ENCODE measurements at regions not wholly inside any gene's neighbourhood (a gene's known extent, or its start where the extent isn't known, plus 50 kb on each side); places are given as distances from the start of the nearest gene placed in this dataset.
"Not testable (repeated sequence)": the region's sequence is repeated elsewhere in the genome, so short reads cannot be mapped to it uniquely, and the experiment has no call there.

DNA sequence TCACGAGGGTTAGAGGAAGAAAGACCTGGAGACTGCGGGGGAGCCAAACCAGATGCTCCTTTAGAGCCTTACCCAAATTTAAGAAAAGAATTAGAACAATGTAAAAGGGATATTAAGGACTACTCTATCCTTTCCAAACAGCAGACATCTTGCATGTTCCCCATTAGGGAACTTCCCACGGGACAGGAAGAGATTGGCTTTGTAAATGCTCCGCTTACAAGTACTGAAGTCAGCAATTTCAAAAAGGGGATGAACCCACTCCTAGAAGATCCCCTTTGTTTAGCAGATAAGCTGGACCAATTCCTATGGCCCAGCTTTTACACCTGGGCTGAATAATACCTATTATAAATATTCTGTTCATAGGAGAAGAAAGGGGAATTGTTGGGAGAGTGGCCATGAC, 74.2 kb downstream of the APOBEC1 start:
- Histone ChIP-seq H3K4me3 (no peak overlapping the region), H3K9ac (ENCODE audit: insufficient read depth in 1 of 2, low read depth in 2 of 2, low read length in 2 of 2) (no peak overlapping the region), H3K27me3 (ENCODE audit: control insufficient read depth in 2 of 2, insufficient read depth in 2 of 2, low read length in 2 of 2) (no peaks in the 10 kb centered on the region; a peak in 1 of 5 replicates), H3K9me3 (replicated peaks; ENCODE audit: control insufficient read depth, insufficient read depth, low read depth, low read length) (no peaks in the 10 kb centered on the region), H3K27ac (ENCODE audit: extremely low read depth, low read depth, low read length) (no peak overlapping the region), H4K20me1 (replicated peaks; ENCODE audit: control insufficient read depth, insufficient read depth, low read length) (no peaks in the 10 kb centered on the region), H3K79me2 (ENCODE audit: control insufficient read depth, insufficient read depth, low read length) (no peaks in the 10 kb centered on the region), H3K9me1 (ENCODE audit: control insufficient read depth, insufficient read depth, low read length) (no peaks in the 10 kb centered on the region), H3K4me2 (ENCODE audit: insufficient read depth, low read length) (no peak overlapping the region), H3K4me1 (replicated peaks in 1 of 2; ENCODE audit: control insufficient read depth in 2 of 2, insufficient read depth in 2 of 2, low read length in 2 of 2) (no peaks in the 10 kb centered on the region), H2AFZ (ENCODE audit: low read depth, low read length) (no peak overlapping the region), H3K36me3 (ENCODE audit: control insufficient read depth, insufficient read depth, low read length) (no peaks in the 10 kb centered on the region)
- no peak for ATAC-seq
- no peak for DNase-seq (ENCODE audit: extremely low read depth in 1 of 4, low spot score in 3 of 4)
- ChIA-PET POLR2A (no interaction called here), CTCF (ENCODE audit: low intra/inter-chr PET ratio) (no interaction called here)
- BruUV-seq (replicated peaks), result no TSS peak
- intact Hi-C loops (cut with micrococcal nuclease), result no loop called here
- in situ Hi-C loops (cut with MboI), result no loop called here
- FAIRE-seq, result no peak
- WGBS (ENCODE audit: insufficient coverage, low coverage, missing lambda C conversion rate), result 5% methylated on average over 4 of the region's 4 CpGs
- no peak for TF ChIP-seq FOXJ3 (CRISPR knock-in tag; IDR thresholded peaks at IDR 0.05)
- no peak for TF ChIP-seq CHCHD3 (CRISPR knock-in tag; IDR thresholded peaks at IDR 0.05)
- TF ChIP-seq, protein P1, sequence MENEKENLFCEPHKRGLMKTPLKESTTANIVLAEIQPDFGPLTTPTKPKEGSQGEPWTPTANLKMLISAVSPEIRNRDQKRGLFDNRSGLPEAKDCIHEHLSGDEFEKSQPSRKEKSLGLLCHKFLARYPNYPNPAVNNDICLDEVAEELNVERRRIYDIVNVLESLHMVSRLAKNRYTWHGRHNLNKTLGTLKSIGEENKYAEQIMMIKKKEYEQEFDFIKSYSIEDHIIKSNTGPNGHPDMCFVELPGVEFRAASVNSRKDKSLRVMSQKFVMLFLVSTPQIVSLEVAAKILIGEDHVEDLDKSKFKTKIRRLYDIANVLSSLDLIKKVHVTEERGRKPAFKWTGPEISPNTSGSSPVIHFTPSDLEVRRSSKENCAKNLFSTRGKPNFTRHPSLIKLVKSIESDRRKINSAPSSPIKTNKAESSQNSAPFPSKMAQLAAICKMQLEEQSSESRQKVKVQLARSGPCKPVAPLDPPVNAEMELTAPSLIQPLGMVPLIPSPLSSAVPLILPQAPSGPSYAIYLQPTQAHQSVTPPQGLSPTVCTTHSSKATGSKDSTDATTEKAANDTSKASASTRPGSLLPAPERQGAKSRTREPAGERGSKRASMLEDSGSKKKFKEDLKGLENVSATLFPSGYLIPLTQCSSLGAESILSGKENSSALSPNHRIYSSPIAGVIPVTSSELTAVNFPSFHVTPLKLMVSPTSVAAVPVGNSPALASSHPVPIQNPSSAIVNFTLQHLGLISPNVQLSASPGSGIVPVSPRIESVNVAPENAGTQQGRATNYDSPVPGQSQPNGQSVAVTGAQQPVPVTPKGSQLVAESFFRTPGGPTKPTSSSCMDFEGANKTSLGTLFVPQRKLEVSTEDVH (IDR thresholded peaks at IDR 0.05; ENCODE audit: low read depth, partially characterized antibody), result no peak
- no peak for TF ChIP-seq PHF20 (IDR thresholded peaks at IDR 0.05; ENCODE audit: partially characterized antibody)
- TF ChIP-seq PRMT5 (CRISPR knock-in tag; IDR thresholded peaks at IDR 0.05), result no peak
- no peak for TF ChIP-seq KLF6 (CRISPR knock-in tag; IDR thresholded peaks at IDR 0.05; ENCODE audit: borderline replicate concordance)
- TF ChIP-seq KDM4B (IDR thresholded peaks at IDR 0.05; ENCODE audit: borderline replicate concordance in 2 of 2, low read depth in 1 of 2), result no peak
- no peak for TF ChIP-seq TRIM28 (IDR thresholded peaks at IDR 0.05)

- BruUV-seq (replicated peaks); H3K4me2 ChIP-seq (ENCODE audit: insufficient read depth, low read length); DNase-seq (ENCODE audit: extremely low read depth in 1 of 4, low spot score in 3 of 4); ATAC-seq; POLR2A ChIA-PET; H3K27me3 ChIP-seq (ENCODE audit: control insufficient read depth in 2 of 2, insufficient read depth in 2 of 2, low read length in 2 of 2); H3K9ac ChIP-seq (ENCODE audit: insufficient read depth in 1 of 2, low read depth in 2 of 2, low read length in 2 of 2); intact Hi-C loops (cut with micrococcal nuclease); H3K36me3 ChIP-seq (ENCODE audit: control insufficient read depth, insufficient read depth, low read length); H4K20me1 ChIP-seq (replicated peaks; ENCODE audit: control insufficient read depth, insufficient read depth, low read length); H3K9me3 ChIP-seq (replicated peaks; ENCODE audit: control insufficient read depth, insufficient read depth, low read depth, low read length); H3K4me1 ChIP-seq (replicated peaks in 1 of 2; ENCODE audit: control insufficient read depth in 2 of 2, insufficient read depth in 2 of 2, low read length in 2 of 2); H2AFZ ChIP-seq (ENCODE audit: low read depth, low read length); in situ Hi-C loops (cut with MboI); H3K79me2 ChIP-seq (ENCODE audit: control insufficient read depth, insufficient read depth, low read length); FAIRE-seq; H3K9me1 ChIP-seq (ENCODE audit: control insufficient read depth, insufficient read depth, low read length); H3K4me3 ChIP-seq; H3K27ac ChIP-seq (ENCODE audit: extremely low read depth, low read depth, low read length); CTCF ChIA-PET (ENCODE audit: low intra/inter-chr PET ratio): not testable (repeated sequence)
- no CpG with 5 or more reads among the region's 27 CpGs for WGBS (ENCODE audit: insufficient coverage, low coverage, missing lambda C conversion rate)
Observed at GRCh38 chr12:7590085-7590484, 75.6 kb downstream of the APOBEC1 start.

Data from K562 (cell line).